Neural cell (in vitro differentiated cells): ENCODE measurements at regions not wholly inside any gene's neighbourhood (a gene's known extent, or its start where the extent isn't known, plus 50 kb on each side); places are given as distances from the start of the nearest gene placed in this dataset.

Experiments used
- CTCF ChIP-seq: fragments of 450-650 bp; IDR thresholded peaks from 2 replicates; pipeline ENCODE4 v1.5.1; 2014; ENCODE audit warnings: antibody characterized with exemption, mild to moderate bottlenecking, moderate library complexity; ENCODE audit not compliant: poor library complexity, severe bottlenecking
- EZH2 ChIP-seq: fragments of 200-600, 300-800 bp; shearing (Covaris generic), sonication (generic); IDR thresholded peaks from 2 replicates; pipeline ENCODE4 v1.6.1; 2014; ENCODE audit warnings: antibody characterized with exemption, low read length, borderline replicate concordance, mild to moderate bottlenecking; ENCODE audit not compliant: insufficient read depth, poor library complexity, severe bottlenecking
- POLR2AphosphoS5 ChIP-seq: IDR thresholded peaks from 2 replicates; pipeline ENCODE4 v1.6.1; 2012

- TF ChIP-seq CTCF = no peak
- TF ChIP-seq EZH2 = no peak
- TF ChIP-seq POLR2AphosphoS5 = no peak
Measured at GRCh38 chr1:96515430-96515829, 206.2 kb upstream of the PTBP2 start.
